ENCODE measurements at regions not wholly inside any gene's neighbourhood (a gene's known extent, or its start where the extent isn't known, plus 50 kb on each side); places are given as distances from the start of the nearest gene placed in this dataset.

DNA sequence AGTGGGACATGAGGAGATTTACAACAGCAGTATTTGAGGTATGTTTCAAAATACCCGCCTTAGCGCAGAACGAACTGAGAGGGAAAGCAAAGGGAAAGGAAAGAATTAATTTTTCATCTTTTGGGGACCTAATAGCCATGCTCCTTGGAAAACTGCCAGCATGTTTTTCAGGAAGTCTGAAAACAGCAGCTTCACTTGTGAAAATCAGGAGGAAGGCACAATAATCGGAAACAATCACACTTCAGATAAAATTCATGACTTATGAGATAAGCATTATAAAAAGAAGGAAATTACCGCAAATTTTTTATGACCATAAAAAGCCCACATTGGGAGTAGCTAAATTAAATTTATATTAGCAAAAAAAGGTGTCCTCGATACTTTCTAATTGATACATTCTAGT lies 541.1 kb downstream of the HAO1 start:
- TF ChIP-seq EZH2 (IDR thresholded peaks at IDR 0.05; ENCODE audit: insufficient read depth, poor library complexity, severe bottlenecking) (no peak), EZH2phosphoT487 (IDR thresholded peaks at IDR 0.05; ENCODE audit: insufficient read depth, low read depth) (no peak)

Measured in GM23248 (cell line).